GM06990 (cell line): ENCODE measurements at regions not wholly inside any gene's neighbourhood (a gene's known extent, or its start where the extent isn't known, plus 50 kb on each side); places are given as distances from the start of the nearest gene placed in this dataset.

Experiments
- DNase-seq: peaks from one replicate; pipeline ENCODE4 v3.0.0-alpha.2; 2011; ENCODE audit not compliant: insufficient read length; ENCODE audit errors: extremely low read depth
- H3K27me3 ChIP-seq: replicated peaks from 2 replicates; pipeline ENCODE4 v1.6.0; 2011; ENCODE audit warnings: low read length; ENCODE audit not compliant: control insufficient read depth, insufficient read depth
- H3K36me3 ChIP-seq: 2 replicates; pipeline ENCODE4 v1.5.1; 2011; ENCODE audit warnings: low read length; ENCODE audit not compliant: control insufficient read depth, insufficient read depth
- H3K4me3 ChIP-seq: replicated peaks from 2 replicates; pipeline ENCODE4 v1.5.1; 2011; ENCODE audit warnings: low read depth, mild to moderate bottlenecking, control low read depth, low read length
- CTCF ChIP-seq: IDR thresholded peaks from 2 replicates; pipeline ENCODE4 v1.5.1; 2011; ENCODE audit warnings: low read length, control low read depth, mild to moderate bottlenecking, inconsistent platforms; ENCODE audit not compliant: insufficient read depth, poor library complexity, severe bottlenecking

DNA sequence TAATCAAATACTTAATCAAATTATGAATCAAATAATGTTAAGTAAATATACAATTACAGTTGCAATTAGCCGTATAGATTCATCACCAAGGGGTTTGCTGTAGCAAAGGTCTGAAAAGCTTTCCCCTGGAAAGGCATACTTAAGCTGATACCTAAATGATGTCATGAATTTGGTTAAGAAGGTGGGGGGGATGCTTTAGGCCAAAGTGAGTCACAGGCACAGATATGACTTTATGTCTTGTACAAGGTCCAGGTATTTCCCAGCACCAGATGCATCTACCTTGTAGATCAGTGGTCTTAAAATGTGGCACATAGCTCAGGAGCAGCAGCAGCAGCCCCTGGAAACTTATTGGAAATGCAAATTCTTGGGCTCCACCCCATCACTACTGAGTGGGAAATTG is 557.3 kb upstream of the CDH4 start:
- H3K36me3 ChIP-seq, result no peaks in the 10 kb centered on the region
- no peak for DNase-seq
- H3K27me3 ChIP-seq, result no peaks in the 10 kb centered on the region
- no peak for TF ChIP-seq CTCF
- H3K4me3 ChIP-seq, result no peak overlapping the region

- no peak for DNase-seq
- no peak for TF ChIP-seq CTCF
- no peak overlapping the region for H3K4me3 ChIP-seq
- no peaks in the 10 kb centered on the region for H3K36me3 ChIP-seq
- no peaks in the 10 kb centered on the region for H3K27me3 ChIP-seq
Observed at GRCh38 chr20:60695226-60696000, 556.6 kb upstream of the CDH4 start.

DNA sequence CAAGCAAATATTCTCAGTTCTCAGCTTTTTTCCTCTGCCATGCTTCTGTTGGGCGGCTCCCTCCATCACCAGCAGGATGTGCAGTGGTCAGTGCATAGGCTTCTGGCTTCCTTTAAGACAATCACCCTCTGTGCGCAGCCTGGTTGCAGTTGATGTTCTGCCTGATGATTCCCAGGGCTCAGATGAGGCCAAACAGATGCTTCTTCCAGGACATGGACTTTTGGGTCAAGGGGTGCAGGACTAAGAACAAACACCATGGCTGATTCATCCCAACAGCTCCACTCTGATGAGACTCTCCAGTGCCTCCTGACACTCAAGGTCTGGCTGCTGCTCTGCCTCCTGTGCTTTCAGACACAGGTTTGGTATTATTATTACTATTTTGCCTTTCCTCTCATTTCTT is 554.8 kb upstream of the CDH4 start:
- no peaks in the 10 kb centered on the region for H3K36me3 ChIP-seq
- TF ChIP-seq CTCF, result no peak
- DNase-seq, result no peak
- H3K4me3 ChIP-seq, result no peak overlapping the region
- no peaks in the 10 kb centered on the region for H3K27me3 ChIP-seq

GRCh38 chr20:60700728-60701127 is 551.3 kb upstream of the CDH4 start:
- TF ChIP-seq CTCF, result no peak
- no peak for DNase-seq
- H3K27me3 ChIP-seq, result no peaks in the 10 kb centered on the region

GRCh38 chr20:60704147-60704546 is 547.9 kb upstream of the CDH4 start:
- TF ChIP-seq CTCF, result no peak
- Histone ChIP-seq H3K36me3 (no peaks in the 10 kb centered on the region), H3K4me3 (no peak overlapping the region), H3K27me3 (no peaks in the 10 kb centered on the region)
- no peak for DNase-seq

More at GRCh38 chr20:60700728-60701127, 551.3 kb upstream of the CDH4 start:
- Histone ChIP-seq H3K4me3 (no peak overlapping the region), H3K36me3 (no peaks in the 10 kb centered on the region)

DNA sequence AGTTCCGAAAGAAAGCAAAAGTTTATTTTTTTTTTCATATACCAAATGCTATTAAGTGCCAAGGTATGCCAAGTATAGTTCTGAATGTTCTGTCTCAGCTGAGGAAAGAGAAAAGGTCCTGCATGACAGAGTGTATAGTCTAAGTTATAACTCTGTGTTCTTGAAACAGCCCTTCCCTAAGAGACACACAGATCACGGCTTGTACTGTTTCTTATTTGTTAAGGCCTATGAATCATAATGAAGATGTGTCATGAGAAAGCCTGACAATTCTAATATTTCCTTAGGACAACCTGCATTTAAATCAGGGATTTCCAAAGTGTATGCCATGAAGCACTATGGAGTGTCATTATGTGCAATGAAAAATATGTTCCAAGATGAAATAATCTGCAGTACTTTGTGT is 538.7 kb upstream of the CDH4 start:
- no peaks in the 10 kb centered on the region for H3K36me3 ChIP-seq
- DNase-seq, result no peak
- no peak overlapping the region for H3K4me3 ChIP-seq
- H3K27me3 ChIP-seq, result no peaks in the 10 kb centered on the region
- no peak for TF ChIP-seq CTCF
